MM.1S (cell line): ENCODE measurements at regions not wholly inside any gene's neighbourhood (a gene's known extent, or its start where the extent isn't known, plus 50 kb on each side); places are given as distances from the start of the nearest gene placed in this dataset.

ENCODE experiments used
- DNase-seq: peaks from one replicate; pipeline ENCODE4 v3.0.0-alpha.2; 2015
- H2AFZ ChIP-seq: fragments of 300-600 bp; sonication (generic); 2 replicates; pipeline ENCODE4 v1.6.0; 2016; ENCODE audit warnings: antibody characterized with exemption, low read length
- H3F3A ChIP-seq: fragments of 300-600 bp; sonication (generic); 2 replicates; pipeline ENCODE4 v1.6.1; 2016; ENCODE audit warnings: mild to moderate bottlenecking, antibody characterized with exemption, low read length, moderate library complexity, mixed read lengths; ENCODE audit not compliant: insufficient read depth
- H3K27ac ChIP-seq: fragments of 300-600 bp; sonication (generic); 2 replicates; pipeline ENCODE4 v1.5.1; 2016; ENCODE audit warnings: mild to moderate bottlenecking, low read length
- H3K27me3 ChIP-seq: fragments of 300-600 bp; sonication (generic); replicated peaks from 2 replicates; pipeline ENCODE4 v1.6.0; 2016; ENCODE audit warnings: low read length; ENCODE audit not compliant: insufficient read depth
- H3K36me3 ChIP-seq: fragments of 300-600 bp; sonication (generic); replicated peaks from 2 replicates; pipeline ENCODE4 v1.6.1; 2016; ENCODE audit warnings: mild to moderate bottlenecking, low read length, mixed read lengths; ENCODE audit not compliant: insufficient read depth
- H3K4me1 ChIP-seq: fragments of 300-600 bp; sonication (generic); 2 replicates; pipeline ENCODE4 v1.6.1; 2016; ENCODE audit warnings: low read length, mixed read lengths
- H3K4me2 ChIP-seq: fragments of 300-600 bp; sonication (generic); 2 replicates; pipeline ENCODE4 v1.6.0; 2016; ENCODE audit warnings: low read depth, low read length
- H3K4me3 ChIP-seq: fragments of 300-600 bp; sonication (generic); 2 replicates; pipeline ENCODE4 v1.5.1; 2016; ENCODE audit warnings: low read length, mixed read lengths
- H3K79me2 ChIP-seq: fragments of 300-600 bp; sonication (generic); 2 replicates; pipeline ENCODE4 v1.6.1; 2016; ENCODE audit warnings: mixed run types, low read length, mixed read lengths
- H3K9ac ChIP-seq: fragments of 300-600 bp; sonication (generic); 2 replicates; pipeline ENCODE4 v1.6.1; 2016; ENCODE audit warnings: low read length, mixed read lengths
- H3K9me2 ChIP-seq: fragments of 300-600 bp; sonication (generic); replicated peaks from 2 replicates; pipeline ENCODE4 v1.6.1; 2016; ENCODE audit warnings: mild to moderate bottlenecking, low read length, mixed read lengths; ENCODE audit not compliant: insufficient read depth
- H3K9me3 ChIP-seq: fragments of 300-600 bp; sonication (generic); replicated peaks from 2 replicates; pipeline ENCODE4 v1.6.1; 2016; ENCODE audit warnings: mild to moderate bottlenecking, low read length, mixed read lengths; ENCODE audit not compliant: insufficient read depth
- H4K20me1 ChIP-seq: fragments of 300-600 bp; sonication (generic); 2 replicates; pipeline ENCODE4 v1.6.1; 2016; ENCODE audit warnings: mild to moderate bottlenecking, low read length, moderate library complexity, mixed read lengths; ENCODE audit not compliant: insufficient read depth
- CTCF ChIP-seq: fragments of 300-600 bp; sonication (generic); IDR thresholded peaks from 2 replicates; pipeline ENCODE4 v1.5.1; 2016; ENCODE audit warnings: antibody characterized with exemption, low read length, mixed read lengths
- EZH2 ChIP-seq: fragments of 300-600 bp; sonication (generic); optimal IDR thresholded peaks from 2 replicates; pipeline ENCODE3; 2017; ENCODE audit warnings: low read depth, mild to moderate bottlenecking, antibody characterized with exemption, low read length, mixed read lengths
- EZH2phosphoT487 ChIP-seq: fragments of 300-600 bp; sonication (generic); IDR thresholded peaks from 2 replicates; pipeline ENCODE4 v1.6.1; 2018; ENCODE audit warnings: antibody characterized with exemption, low read length

GRCh38 chr20:56865055-56865454 is 235.9 kb downstream of the TFAP2C start:
- H3K4me3 ChIP-seq, result no peak overlapping the region
- peaks cover 12% of the 10 kb centered on the region; the same call in 1 of the 2 replicates for H3K27me3 ChIP-seq
- H3K9me3 ChIP-seq, result no peaks in the 10 kb centered on the region
- H3K4me1 ChIP-seq, result no peaks in the 10 kb centered on the region
- H2AFZ ChIP-seq, result no peak overlapping the region
- no peaks in the 10 kb centered on the region for H3K36me3 ChIP-seq
- no peak overlapping the region for H3K27ac ChIP-seq
- TF ChIP-seq EZH2phosphoT487 (no peak), CTCF (no peak), EZH2 (no peak)
- H3K79me2 ChIP-seq, result no peaks in the 10 kb centered on the region
- no peak for DNase-seq
- no peak overlapping the region for H3K9ac ChIP-seq
- no peak overlapping the region for H3K4me2 ChIP-seq
- H3F3A ChIP-seq, result no peaks in the 10 kb centered on the region
- H4K20me1 ChIP-seq, result no peaks in the 10 kb centered on the region
- no peaks in the 10 kb centered on the region for H3K9me2 ChIP-seq

- Histone ChIP-seq H2AFZ (no peak overlapping the region), H3K27me3 (peaks cover 12% of the 10 kb centered on the region; the same call in 1 of the 2 replicates), H3F3A (no peaks in the 10 kb centered on the region), H3K4me3 (no peak overlapping the region), H3K9me2 (no peaks in the 10 kb centered on the region), H3K4me1 (no peaks in the 10 kb centered on the region), H3K9me3 (no peaks in the 10 kb centered on the region), H3K4me2 (no peak overlapping the region), H3K79me2 (no peaks in the 10 kb centered on the region), H4K20me1 (no peaks in the 10 kb centered on the region), H3K9ac (no peak overlapping the region), H3K36me3 (no peaks in the 10 kb centered on the region), H3K27ac (no peak overlapping the region)
- TF ChIP-seq EZH2phosphoT487, result no peak
- no peak for TF ChIP-seq CTCF
- TF ChIP-seq EZH2, result no peak
- DNase-seq, result no peak
These were observed 238.0 kb downstream of the TFAP2C start for GRCh38 chr20:56867128-56867527.

- Histone ChIP-seq H3F3A (no peaks in the 10 kb centered on the region), H3K79me2 (no peaks in the 10 kb centered on the region), H3K36me3 (no peaks in the 10 kb centered on the region), H3K9me2 (no peaks in the 10 kb centered on the region), H3K27me3 (peaks cover 16% of the 10 kb centered on the region; the same call in 1 of the 2 replicates), H4K20me1 (no peaks in the 10 kb centered on the region), H3K27ac (no peak overlapping the region), H3K4me3 (no peak overlapping the region), H3K4me2 (no peak overlapping the region), H3K9ac (no peak overlapping the region), H3K9me3 (no peaks in the 10 kb centered on the region), H3K4me1 (no peaks in the 10 kb centered on the region), H2AFZ (no peak overlapping the region)
- no peak for TF ChIP-seq EZH2
- TF ChIP-seq EZH2phosphoT487, result no peak
- no peak for TF ChIP-seq CTCF
- no peak for DNase-seq
These were observed 239.6 kb downstream of the TFAP2C start for GRCh38 chr20:56868746-56869145.
